ENCODE measurements at regions not wholly inside any gene's neighbourhood (a gene's known extent, or its start where the extent isn't known, plus 50 kb on each side); places are given as distances from the start of the nearest gene placed in this dataset.

- no peak for TF ChIP-seq CTCF (conservative IDR thresholded peaks at IDR 0.05; ENCODE audit: low read length)
- TF ChIP-seq EZH2phosphoT487 (IDR thresholded peaks at IDR 0.05; ENCODE audit: borderline replicate concordance) = no peak
These were observed 120.2 kb upstream of the ERRFI1 start for GRCh38 chr1:8146257-8146855.

Measured in Loucy (cell line).